GM13976 (cell line): ENCODE measurements at regions not wholly inside any gene's neighbourhood (a gene's known extent, or its start where the extent isn't known, plus 50 kb on each side); places are given as distances from the start of the nearest gene placed in this dataset.

Experiments
- DNase-seq: peaks from one replicate; pipeline ENCODE4 v3.0.0; 2012; ENCODE audit warnings: low spot score
- in situ Hi-C: fragments of 300-500 bp; cut with MboI; formaldehyde crosslinking; loops from one replicate; pipeline ENCODE4 v1.12.0; 2022; ENCODE audit warnings: low sequenced_read_pairs, mixed read lengths, inconsistent platforms; ENCODE audit not compliant: unreplicated experiment
- TF ChIP-seq, protein P1 (sequence below): IDR thresholded peaks from 2 replicates; pipeline ENCODE4 v1.5.1; 2012; ENCODE audit warnings: borderline replicate concordance, mild to moderate bottlenecking; ENCODE audit not compliant: insufficient read depth; ENCODE audit errors: extremely low read depth, missing control alignments, control extremely low read depth

DNA sequence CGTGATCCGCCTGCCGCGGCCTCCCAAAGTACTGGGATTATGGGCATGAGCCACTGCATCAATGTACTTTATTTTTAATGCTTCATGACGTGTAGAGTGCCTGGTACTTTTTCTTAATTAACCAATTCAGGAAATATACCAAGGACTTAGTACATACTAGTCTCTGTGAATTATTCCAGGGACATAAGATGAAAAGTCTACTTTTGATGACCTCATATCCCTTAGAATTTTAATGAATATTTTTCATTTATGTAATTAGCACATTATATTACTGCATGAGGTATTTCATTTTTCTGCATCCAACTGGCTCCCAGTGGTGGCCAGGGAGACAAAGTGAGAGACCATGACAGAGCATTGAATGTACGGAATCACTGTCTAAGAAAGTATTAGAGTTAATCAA, 577.7 kb upstream of the NOVA1 start:
- TF ChIP-seq, protein P1, sequence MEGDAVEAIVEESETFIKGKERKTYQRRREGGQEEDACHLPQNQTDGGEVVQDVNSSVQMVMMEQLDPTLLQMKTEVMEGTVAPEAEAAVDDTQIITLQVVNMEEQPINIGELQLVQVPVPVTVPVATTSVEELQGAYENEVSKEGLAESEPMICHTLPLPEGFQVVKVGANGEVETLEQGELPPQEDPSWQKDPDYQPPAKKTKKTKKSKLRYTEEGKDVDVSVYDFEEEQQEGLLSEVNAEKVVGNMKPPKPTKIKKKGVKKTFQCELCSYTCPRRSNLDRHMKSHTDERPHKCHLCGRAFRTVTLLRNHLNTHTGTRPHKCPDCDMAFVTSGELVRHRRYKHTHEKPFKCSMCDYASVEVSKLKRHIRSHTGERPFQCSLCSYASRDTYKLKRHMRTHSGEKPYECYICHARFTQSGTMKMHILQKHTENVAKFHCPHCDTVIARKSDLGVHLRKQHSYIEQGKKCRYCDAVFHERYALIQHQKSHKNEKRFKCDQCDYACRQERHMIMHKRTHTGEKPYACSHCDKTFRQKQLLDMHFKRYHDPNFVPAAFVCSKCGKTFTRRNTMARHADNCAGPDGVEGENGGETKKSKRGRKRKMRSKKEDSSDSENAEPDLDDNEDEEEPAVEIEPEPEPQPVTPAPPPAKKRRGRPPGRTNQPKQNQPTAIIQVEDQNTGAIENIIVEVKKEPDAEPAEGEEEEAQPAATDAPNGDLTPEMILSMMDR: no peak
- no peak for DNase-seq
- in situ Hi-C loops: no loop called here

DNA sequence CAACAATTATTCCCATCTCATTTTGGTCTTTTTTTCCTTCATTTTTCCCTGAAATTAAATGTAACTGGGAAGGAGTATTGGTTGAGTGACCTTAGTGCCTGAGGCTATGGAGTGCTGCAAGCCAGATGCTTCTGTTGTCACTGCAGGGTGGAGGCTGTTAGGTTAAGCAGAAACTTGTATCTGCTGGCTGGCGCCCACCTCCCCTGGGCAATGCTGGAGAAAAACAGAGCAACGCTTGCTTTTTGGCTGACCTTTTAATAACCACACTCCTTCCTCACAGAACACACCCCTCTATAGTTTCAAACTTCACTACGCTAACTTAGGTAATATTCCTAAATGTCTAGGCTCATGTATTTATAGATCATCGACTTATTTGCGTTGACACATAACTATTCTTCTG, 583.5 kb upstream of the NOVA1 start:
- DNase-seq: no peak
- TF ChIP-seq, protein P1: no peak
- in situ Hi-C loops: no loop called here

DNA sequence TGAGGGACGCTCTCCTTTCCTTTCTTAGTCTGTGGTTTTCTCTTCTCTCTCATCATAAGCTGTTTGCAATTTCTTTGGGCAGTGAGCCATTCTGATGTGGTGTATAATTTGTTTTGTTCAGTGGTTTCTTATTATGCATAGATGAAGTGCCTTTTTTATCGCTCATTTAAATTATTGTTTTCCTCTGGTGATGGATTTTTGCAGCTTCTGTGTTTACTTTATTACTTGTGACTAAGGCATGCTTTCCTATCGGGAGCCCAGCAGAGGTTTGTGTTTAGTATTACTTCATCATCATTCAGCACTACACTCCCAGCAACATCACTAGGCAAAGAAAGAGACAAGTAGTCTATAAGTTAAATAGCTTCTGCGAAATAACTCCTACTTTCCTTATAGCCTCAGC, 586.6 kb upstream of the NOVA1 start:
- TF ChIP-seq, protein P1: no peak
- no peak for DNase-seq
- in situ Hi-C loops: no loop called here

DNA sequence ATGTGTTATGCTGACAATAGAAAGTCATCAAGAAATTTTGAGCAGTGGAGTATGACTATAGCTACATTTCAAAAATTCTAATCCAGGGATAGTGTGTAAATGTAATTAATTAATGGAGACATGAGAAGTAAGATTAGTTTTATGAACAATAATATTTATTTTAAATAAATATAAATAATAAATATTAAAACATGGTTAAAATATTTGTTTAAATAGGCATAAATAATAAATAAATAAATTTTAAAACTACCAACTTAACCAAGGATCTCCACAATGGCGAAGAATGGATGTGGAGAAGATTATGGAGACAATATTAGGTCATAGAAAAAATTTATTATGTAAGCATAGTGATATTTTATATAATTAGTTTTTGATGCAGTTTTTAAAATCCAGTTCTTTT, 588.2 kb upstream of the NOVA1 start:
- in situ Hi-C loops: no loop called here
- DNase-seq: no peak
- TF ChIP-seq, protein P1: no peak

DNA sequence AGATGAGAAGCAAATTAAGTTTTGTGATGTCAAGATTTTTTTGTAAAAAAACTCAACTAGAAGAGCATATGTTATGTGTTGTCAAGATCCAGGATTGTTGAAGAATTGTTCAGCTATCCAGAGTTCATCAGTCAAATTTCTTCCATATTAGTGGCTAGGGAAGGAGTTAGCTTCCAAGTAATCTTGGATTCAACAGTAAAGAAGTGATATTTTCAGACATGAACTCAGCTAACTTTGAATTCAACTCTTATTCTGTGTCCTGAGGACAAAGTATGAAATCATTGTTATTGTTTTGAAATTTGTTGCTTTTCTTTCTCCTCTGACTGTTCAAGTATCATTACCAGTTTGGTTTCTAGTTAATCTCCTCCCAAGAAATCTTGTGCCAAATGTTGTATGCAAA, 589.3 kb upstream of the NOVA1 start:
- TF ChIP-seq, protein P1: no peak
- in situ Hi-C loops: no loop called here
- DNase-seq: no peak

DNA sequence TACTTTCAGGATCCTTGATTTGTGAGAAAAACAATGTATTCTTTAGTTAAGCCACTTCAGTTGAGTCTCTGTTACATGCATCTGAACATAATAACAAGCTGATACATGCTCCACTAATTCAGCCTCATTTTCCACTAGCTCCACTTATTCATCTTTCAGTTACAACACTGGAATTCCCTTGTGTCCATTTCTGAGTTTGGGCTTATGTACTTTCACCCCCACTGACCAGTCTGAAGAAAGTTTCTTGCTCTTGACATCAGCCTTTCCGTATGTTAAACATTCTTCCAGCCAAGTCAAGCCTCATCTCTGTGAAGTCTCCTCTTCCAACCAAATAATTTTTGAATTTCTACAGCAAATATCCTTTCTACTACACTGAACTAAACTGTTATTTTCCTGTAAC, 592.5 kb upstream of the NOVA1 start:
- DNase-seq: no peak
- TF ChIP-seq, protein P1: no peak
- in situ Hi-C loops: no loop called here

DNA sequence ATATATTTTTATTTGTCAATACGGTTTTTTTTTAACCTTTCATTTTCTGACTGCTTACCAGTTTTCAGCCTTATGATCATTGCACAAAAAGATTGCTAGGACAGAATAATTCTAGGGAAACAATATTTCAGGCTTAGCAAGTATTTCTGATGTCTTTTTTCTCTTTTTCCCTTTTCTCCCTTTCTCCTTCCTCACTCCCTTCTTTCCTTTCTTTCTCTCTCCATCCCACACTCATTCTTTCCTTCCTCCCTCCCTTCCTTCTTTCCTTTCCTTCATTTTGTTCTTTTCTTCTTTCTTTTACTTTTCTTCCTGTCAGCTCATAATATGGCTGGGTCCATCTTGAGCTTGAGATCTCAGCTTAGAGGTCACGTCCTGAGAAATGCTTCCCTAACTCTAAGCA, 601.4 kb upstream of the NOVA1 start:
- TF ChIP-seq, protein P1: no peak
- no peak for DNase-seq
- in situ Hi-C loops: no loop called here
